Hepatocyte (in vitro differentiated cells): ENCODE measurements at regions not wholly inside any gene's neighbourhood (a gene's known extent, or its start where the extent isn't known, plus 50 kb on each side); places are given as distances from the start of the nearest gene placed in this dataset.

Experiments used
- CTCF ChIP-seq: fragments of 200-600 bp; sonication (generic); IDR thresholded peaks from 2 replicates; pipeline ENCODE4 v1.5.1; 2016; ENCODE audit warnings: antibody characterized with exemption, mild to moderate bottlenecking; ENCODE audit not compliant: poor library complexity
- EZH2 ChIP-seq: fragments of 200-600 bp; sonication (generic); IDR thresholded peaks from 2 replicates; pipeline ENCODE4 v1.6.1; 2016; ENCODE audit warnings: antibody characterized with exemption, mild to moderate bottlenecking, borderline replicate concordance

DNA sequence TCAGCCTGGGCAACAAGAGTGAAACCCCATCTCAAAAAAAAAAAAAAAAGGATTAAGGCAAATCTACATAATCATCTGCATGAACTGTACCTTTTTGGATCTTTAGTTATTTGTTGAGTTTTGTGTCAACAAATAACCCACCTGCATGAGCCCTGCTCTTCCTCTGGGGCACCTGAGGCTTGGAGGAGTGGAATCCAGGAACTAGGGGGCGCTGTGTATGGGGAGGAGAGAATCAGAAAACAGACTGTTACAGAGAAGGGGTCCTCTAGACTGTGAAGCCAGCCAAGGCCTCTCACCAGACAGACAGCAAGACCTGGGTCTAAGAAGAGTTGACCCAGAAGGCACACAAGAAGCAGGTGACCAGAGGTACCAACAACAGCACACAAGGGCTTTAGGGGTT lies 682.8 kb upstream of the NRP1 start:
- no peak for TF ChIP-seq CTCF
- no peak for TF ChIP-seq EZH2
